ENCODE measurements at regions not wholly inside any gene's neighbourhood (a gene's known extent, or its start where the extent isn't known, plus 50 kb on each side); places are given as distances from the start of the nearest gene placed in this dataset.

DNA sequence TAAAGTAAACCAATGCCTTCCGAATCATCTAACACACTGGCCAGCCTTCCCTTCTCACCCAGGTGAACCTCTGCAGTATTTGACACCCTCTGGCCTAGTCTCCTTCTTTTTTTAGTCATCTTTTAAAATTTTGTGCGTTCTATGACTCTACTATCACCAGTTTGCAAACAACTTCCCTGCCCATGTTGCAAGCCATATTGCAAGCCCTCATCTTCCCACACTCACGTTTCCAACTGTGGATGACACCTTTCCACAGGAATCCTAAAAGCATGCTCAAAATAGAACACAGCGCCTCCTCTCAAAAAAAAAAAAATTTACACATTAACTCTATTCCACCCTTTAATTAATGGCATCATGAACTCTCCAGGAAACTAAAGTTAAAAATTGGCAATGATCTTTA is 440.1 kb downstream of the EFNB2 start:
- no peak overlapping the region for H2BK5ac ChIP-seq (ENCODE audit: low read depth, low read length)
- H3K27me3 ChIP-seq (replicated peaks in 1 of 4; ENCODE audit: control insufficient read depth in 3 of 4, extremely low read depth in 1 of 4, insufficient read depth in 3 of 4, low read length in 3 of 4), result no peaks in the 10 kb centered on the region
- DNase-seq (ENCODE audit: low read depth in 1 of 2, low spot score in 2 of 2) (no peak), FAIRE-seq (no peak)
- no peak overlapping the region for H3K4ac ChIP-seq (replicated peaks; ENCODE audit: insufficient read length, low read depth, low read length)
- ChIA-PET CTCF (ENCODE audit: partially characterized antibody) (interaction anchor here (0.6 kb wide), 1 partner anchor 28 kb away, joined by 3 read pairs; no protein-coding TSS in a partner anchor), POLR2A (ENCODE audit: partially characterized antibody) (no interaction called here)
- no peaks in the 10 kb centered on the region for H4K20me1 ChIP-seq (replicated peaks in 1 of 2; ENCODE audit: control insufficient read depth in 1 of 2, insufficient read depth in 2 of 2, low read length in 2 of 2)
- H2BK20ac ChIP-seq (ENCODE audit: low read length), result no peak overlapping the region
- H3K9ac ChIP-seq (replicated peaks in 1 of 4; ENCODE audit: extremely low read depth in 1 of 4, low read depth in 3 of 4, low read length in 3 of 4), result no peak overlapping the region
- no peak overlapping the region for H2BK15ac ChIP-seq (ENCODE audit: low read length)
- no peak overlapping the region for H2AK5ac ChIP-seq (ENCODE audit: low read depth, low read length)
- no peak overlapping the region for H4K5ac ChIP-seq (ENCODE audit: insufficient read length, low read depth, low read length)
- no peak overlapping the region for H3K4me3 ChIP-seq (ENCODE audit: extremely low read depth in 1 of 4, insufficient read depth in 2 of 4, low read depth in 3 of 4, low read length in 4 of 4)
- no peak overlapping the region for H2BK120ac ChIP-seq (replicated peaks; ENCODE audit: low read depth, low read length)
- no peaks in the 10 kb centered on the region for H3K36me3 ChIP-seq (ENCODE audit: control insufficient read depth in 2 of 4, insufficient read depth in 4 of 4, low read length in 3 of 4)
- no peak overlapping the region for H4K91ac ChIP-seq (replicated peaks; ENCODE audit: insufficient read length, low read length)
- no peaks in the 10 kb centered on the region for H3K9me3 ChIP-seq (ENCODE audit: insufficient read depth in 2 of 2, low read depth in 1 of 2, low read length in 1 of 2)
- no peaks in the 10 kb centered on the region for H3K79me2 ChIP-seq (ENCODE audit: control insufficient read depth in 1 of 2, insufficient read depth in 2 of 2, low read length in 2 of 2)
- H2BK12ac ChIP-seq (ENCODE audit: low read depth, low read length), result no peak overlapping the region
- no peak overlapping the region for H4K8ac ChIP-seq (ENCODE audit: extremely low read depth, insufficient read depth, low read length)
- H3K23me2 ChIP-seq (ENCODE audit: low read depth, low read length), result no peaks in the 10 kb centered on the region
- no peak overlapping the region for H3K56ac ChIP-seq (replicated peaks; ENCODE audit: insufficient read length, low read depth, low read length)
- H3K4me2 ChIP-seq (ENCODE audit: insufficient read depth in 1 of 2, low read depth in 2 of 2, low read length in 2 of 2), result no peak overlapping the region
- no peak overlapping the region for H3K23ac ChIP-seq (ENCODE audit: insufficient read length)
- no peak overlapping the region for H2AFZ ChIP-seq (ENCODE audit: low read length)
- no peak overlapping the region for H3K14ac ChIP-seq (ENCODE audit: insufficient read length)
- 92% methylated on average over 4 of the region's 4 CpGs; no CpG with 5 or more reads in 1 of the 2 experiments for WGBS, 2 experiments (ENCODE audit: extremely low coverage in 1 of 2, insufficient coverage in 1 of 2, insufficient read length in 1 of 2, insufficient replicate concordance in 2 of 2, low coverage in 1 of 2, low lambda C conversion rate in 2 of 2, missing lambda C conversion rate in 1 of 2)
- TF ChIP-seq CEBPB (IDR thresholded peaks at IDR 0.05; ENCODE audit: low read depth, low read length) (no peak), SIX5 (IDR thresholded peaks at IDR 0.05; ENCODE audit: low read depth, low read length) (no peak), KDM4A (IDR thresholded peaks at IDR 0.05; ENCODE audit: low read depth, low read length, severe bottlenecking) (no peak), ZNF274 (IDR thresholded peaks at IDR 0.05; ENCODE audit: borderline replicate concordance, extremely low read depth, low read length) (no peak)
- TF ChIP-seq, protein P1, sequence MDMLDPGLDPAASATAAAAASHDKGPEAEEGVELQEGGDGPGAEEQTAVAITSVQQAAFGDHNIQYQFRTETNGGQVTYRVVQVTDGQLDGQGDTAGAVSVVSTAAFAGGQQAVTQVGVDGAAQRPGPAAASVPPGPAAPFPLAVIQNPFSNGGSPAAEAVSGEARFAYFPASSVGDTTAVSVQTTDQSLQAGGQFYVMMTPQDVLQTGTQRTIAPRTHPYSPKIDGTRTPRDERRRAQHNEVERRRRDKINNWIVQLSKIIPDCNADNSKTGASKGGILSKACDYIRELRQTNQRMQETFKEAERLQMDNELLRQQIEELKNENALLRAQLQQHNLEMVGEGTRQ (IDR thresholded peaks at IDR 0.05; ENCODE audit: low read length), result no peak
- no peak overlapping the region for H3K18ac ChIP-seq (ENCODE audit: extremely low read depth, low read length)
- peaks cover 11 to 23% (median 16%) of the 10 kb centered on the region in 4 experiments for H3K4me1 ChIP-seq (replicated peaks in 1 of 4; ENCODE audit: control insufficient read depth in 3 of 4, insufficient read depth in 4 of 4, low read length in 3 of 4)
- no peaks in the 10 kb centered on the region for H3K79me1 ChIP-seq (ENCODE audit: low read depth, low read length)
- no peak overlapping the region for H3K27ac ChIP-seq (ENCODE audit: low read depth, low read length)
